ENCODE measurements at regions not wholly inside any gene's neighbourhood (a gene's known extent, or its start where the extent isn't known, plus 50 kb on each side); places are given as distances from the start of the nearest gene placed in this dataset.

DNA sequence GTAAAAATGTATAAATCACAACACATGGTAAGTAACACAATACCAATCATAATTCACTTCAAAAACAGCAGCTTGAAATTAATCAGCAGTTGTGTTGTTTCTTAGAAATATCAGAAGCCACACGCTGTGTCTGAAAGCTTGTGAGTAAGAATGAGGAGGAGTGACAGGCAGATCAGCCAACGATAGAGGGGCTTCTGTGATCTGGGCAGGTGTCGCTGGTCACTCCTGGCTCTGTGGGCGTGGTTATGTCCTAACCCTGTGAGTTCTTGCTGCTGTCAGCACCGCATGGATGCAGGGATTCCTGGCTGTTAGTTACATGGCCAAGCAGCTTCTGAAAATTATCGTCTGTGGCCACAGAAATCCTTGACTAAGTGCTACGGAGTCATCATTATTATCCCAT lies 123.4 kb downstream of the SLC25A47 start (continued):
- TF ChIP-seq, protein P1, sequence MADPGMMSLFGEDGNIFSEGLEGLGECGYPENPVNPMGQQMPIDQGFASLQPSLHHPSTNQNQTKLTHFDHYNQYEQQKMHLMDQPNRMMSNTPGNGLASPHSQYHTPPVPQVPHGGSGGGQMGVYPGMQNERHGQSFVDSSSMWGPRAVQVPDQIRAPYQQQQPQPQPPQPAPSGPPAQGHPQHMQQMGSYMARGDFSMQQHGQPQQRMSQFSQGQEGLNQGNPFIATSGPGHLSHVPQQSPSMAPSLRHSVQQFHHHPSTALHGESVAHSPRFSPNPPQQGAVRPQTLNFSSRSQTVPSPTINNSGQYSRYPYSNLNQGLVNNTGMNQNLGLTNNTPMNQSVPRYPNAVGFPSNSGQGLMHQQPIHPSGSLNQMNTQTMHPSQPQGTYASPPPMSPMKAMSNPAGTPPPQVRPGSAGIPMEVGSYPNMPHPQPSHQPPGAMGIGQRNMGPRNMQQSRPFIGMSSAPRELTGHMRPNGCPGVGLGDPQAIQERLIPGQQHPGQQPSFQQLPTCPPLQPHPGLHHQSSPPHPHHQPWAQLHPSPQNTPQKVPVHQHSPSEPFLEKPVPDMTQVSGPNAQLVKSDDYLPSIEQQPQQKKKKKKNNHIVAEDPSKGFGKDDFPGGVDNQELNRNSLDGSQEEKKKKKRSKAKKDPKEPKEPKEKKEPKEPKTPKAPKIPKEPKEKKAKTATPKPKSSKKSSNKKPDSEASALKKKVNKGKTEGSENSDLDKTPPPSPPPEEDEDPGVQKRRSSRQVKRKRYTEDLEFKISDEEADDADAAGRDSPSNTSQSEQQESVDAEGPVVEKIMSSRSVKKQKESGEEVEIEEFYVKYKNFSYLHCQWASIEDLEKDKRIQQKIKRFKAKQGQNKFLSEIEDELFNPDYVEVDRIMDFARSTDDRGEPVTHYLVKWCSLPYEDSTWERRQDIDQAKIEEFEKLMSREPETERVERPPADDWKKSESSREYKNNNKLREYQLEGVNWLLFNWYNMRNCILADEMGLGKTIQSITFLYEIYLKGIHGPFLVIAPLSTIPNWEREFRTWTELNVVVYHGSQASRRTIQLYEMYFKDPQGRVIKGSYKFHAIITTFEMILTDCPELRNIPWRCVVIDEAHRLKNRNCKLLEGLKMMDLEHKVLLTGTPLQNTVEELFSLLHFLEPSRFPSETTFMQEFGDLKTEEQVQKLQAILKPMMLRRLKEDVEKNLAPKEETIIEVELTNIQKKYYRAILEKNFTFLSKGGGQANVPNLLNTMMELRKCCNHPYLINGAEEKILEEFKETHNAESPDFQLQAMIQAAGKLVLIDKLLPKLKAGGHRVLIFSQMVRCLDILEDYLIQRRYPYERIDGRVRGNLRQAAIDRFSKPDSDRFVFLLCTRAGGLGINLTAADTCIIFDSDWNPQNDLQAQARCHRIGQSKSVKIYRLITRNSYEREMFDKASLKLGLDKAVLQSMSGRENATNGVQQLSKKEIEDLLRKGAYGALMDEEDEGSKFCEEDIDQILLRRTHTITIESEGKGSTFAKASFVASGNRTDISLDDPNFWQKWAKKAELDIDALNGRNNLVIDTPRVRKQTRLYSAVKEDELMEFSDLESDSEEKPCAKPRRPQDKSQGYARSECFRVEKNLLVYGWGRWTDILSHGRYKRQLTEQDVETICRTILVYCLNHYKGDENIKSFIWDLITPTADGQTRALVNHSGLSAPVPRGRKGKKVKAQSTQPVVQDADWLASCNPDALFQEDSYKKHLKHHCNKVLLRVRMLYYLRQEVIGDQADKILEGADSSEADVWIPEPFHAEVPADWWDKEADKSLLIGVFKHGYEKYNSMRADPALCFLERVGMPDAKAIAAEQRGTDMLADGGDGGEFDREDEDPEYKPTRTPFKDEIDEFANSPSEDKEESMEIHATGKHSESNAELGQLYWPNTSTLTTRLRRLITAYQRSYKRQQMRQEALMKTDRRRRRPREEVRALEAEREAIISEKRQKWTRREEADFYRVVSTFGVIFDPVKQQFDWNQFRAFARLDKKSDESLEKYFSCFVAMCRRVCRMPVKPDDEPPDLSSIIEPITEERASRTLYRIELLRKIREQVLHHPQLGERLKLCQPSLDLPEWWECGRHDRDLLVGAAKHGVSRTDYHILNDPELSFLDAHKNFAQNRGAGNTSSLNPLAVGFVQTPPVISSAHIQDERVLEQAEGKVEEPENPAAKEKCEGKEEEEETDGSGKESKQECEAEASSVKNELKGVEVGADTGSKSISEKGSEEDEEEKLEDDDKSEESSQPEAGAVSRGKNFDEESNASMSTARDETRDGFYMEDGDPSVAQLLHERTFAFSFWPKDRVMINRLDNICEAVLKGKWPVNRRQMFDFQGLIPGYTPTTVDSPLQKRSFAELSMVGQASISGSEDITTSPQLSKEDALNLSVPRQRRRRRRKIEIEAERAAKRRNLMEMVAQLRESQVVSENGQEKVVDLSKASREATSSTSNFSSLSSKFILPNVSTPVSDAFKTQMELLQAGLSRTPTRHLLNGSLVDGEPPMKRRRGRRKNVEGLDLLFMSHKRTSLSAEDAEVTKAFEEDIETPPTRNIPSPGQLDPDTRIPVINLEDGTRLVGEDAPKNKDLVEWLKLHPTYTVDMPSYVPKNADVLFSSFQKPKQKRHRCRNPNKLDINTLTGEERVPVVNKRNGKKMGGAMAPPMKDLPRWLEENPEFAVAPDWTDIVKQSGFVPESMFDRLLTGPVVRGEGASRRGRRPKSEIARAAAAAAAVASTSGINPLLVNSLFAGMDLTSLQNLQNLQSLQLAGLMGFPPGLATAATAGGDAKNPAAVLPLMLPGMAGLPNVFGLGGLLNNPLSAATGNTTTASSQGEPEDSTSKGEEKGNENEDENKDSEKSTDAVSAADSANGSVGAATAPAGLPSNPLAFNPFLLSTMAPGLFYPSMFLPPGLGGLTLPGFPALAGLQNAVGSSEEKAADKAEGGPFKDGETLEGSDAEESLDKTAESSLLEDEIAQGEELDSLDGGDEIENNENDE (IDR thresholded peaks at IDR 0.05; ENCODE audit: insufficient replicate concordance, low read length): no peak
- TF ChIP-seq CHD2 (IDR thresholded peaks at IDR 0.05; ENCODE audit: low read length) (peak; percentile 30; the same call in 1 of the 2 replicates), SP1 (IDR thresholded peaks at IDR 0.05; ENCODE audit: low read depth, low read length) (peak; percentile 85), SIN3A (conservative IDR thresholded peaks at IDR 0.05 in 1 of 2, IDR thresholded peaks at IDR 0.05 in 1 of 2; ENCODE audit: low read depth in 1 of 2, low read length in 2 of 2) (0 out of 4 replicates have a peak, but pooled peaks of 1 of the 2 experiments have one; percentile 48), EGR1 (IDR thresholded peaks at IDR 0.05; ENCODE audit: borderline replicate concordance, low read depth, low read length) (no peak), GABPA (IDR thresholded peaks at IDR 0.05; ENCODE audit: borderline replicate concordance, insufficient read depth, low read length) (no peak), SP2 (IDR thresholded peaks at IDR 0.05; ENCODE audit: low read length) (peak; percentile 30; the same call in 1 of the 2 replicates)
- TF ChIP-seq, protein P2, sequence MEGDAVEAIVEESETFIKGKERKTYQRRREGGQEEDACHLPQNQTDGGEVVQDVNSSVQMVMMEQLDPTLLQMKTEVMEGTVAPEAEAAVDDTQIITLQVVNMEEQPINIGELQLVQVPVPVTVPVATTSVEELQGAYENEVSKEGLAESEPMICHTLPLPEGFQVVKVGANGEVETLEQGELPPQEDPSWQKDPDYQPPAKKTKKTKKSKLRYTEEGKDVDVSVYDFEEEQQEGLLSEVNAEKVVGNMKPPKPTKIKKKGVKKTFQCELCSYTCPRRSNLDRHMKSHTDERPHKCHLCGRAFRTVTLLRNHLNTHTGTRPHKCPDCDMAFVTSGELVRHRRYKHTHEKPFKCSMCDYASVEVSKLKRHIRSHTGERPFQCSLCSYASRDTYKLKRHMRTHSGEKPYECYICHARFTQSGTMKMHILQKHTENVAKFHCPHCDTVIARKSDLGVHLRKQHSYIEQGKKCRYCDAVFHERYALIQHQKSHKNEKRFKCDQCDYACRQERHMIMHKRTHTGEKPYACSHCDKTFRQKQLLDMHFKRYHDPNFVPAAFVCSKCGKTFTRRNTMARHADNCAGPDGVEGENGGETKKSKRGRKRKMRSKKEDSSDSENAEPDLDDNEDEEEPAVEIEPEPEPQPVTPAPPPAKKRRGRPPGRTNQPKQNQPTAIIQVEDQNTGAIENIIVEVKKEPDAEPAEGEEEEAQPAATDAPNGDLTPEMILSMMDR (IDR thresholded peaks at IDR 0.05; ENCODE audit: control extremely low read depth in 1 of 3, insufficient read depth in 1 of 3, low read depth in 1 of 3, low read length in 3 of 3): peak in 1 of 3 experiments; percentile 4; a peak in 1 of 4 replicates
- TF ChIP-seq, protein P3, sequence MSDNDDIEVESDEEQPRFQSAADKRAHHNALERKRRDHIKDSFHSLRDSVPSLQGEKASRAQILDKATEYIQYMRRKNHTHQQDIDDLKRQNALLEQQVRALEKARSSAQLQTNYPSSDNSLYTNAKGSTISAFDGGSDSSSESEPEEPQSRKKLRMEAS (IDR thresholded peaks at IDR 0.05): peak; percentile 39; the same call in 1 of the 2 replicates

All from H1 (cell line).